Non-pigmented ciliary epithelial cell (primary cell): ENCODE measurements at regions not wholly inside any gene's neighbourhood (a gene's known extent, or its start where the extent isn't known, plus 50 kb on each side); places are given as distances from the start of the nearest gene placed in this dataset.
"Not testable (repeated sequence)": the region's sequence is repeated elsewhere in the genome, so short reads cannot be mapped to it uniquely, and the experiment has no call there.

ENCODE experiments used
- DNase-seq: peaks from one replicate; pipeline ENCODE4 v3.0.0-alpha.2; 2010; ENCODE audit warnings: low read depth

- no peak for DNase-seq
Observed at GRCh38 chr10:65033957-65034356, 1512.8 kb downstream of the REEP3 start.

GRCh38 chr10:65040796-65041195, 1519.6 kb downstream of the REEP3 start:
- no peak for DNase-seq

- DNase-seq: no peak
Observed at GRCh38 chr10:65041307-65041706, 1520.1 kb downstream of the REEP3 start.

GRCh38 chr10:65042496-65042895, 1521.3 kb downstream of the REEP3 start:
- no peak for DNase-seq

- no peak for DNase-seq
Observed at GRCh38 chr10:65046831-65047230, 1525.6 kb downstream of the REEP3 start.

- DNase-seq: not testable (repeated sequence)
Observed at GRCh38 chr10:65052111-65052510, 1530.9 kb downstream of the REEP3 start.

GRCh38 chr10:65053397-65053796, 1532.2 kb downstream of the REEP3 start:
- not testable (repeated sequence) for DNase-seq

- DNase-seq: not testable (repeated sequence)
Observed at GRCh38 chr10:65053831-65054351, 1532.7 kb downstream of the REEP3 start.

- not testable (repeated sequence) for DNase-seq
Observed at GRCh38 chr10:65054701-65055100, 1533.5 kb downstream of the REEP3 start.

- no peak for DNase-seq
Observed at GRCh38 chr10:65065278-65065677, 1544.1 kb downstream of the REEP3 start.

GRCh38 chr10:65083222-65083621, 1562.0 kb downstream of the REEP3 start:
- no peak for DNase-seq

GRCh38 chr10:65090991-65091390, 1569.8 kb downstream of the REEP3 start:
- DNase-seq: no peak

- DNase-seq: no peak
Observed at GRCh38 chr10:65100146-65100545, 1578.9 kb downstream of the REEP3 start.

GRCh38 chr10:65100881-65101280, 1579.7 kb downstream of the REEP3 start:
- not testable (repeated sequence) for DNase-seq

- DNase-seq: no peak
Observed at GRCh38 chr10:65110009-65110408, 1588.8 kb downstream of the REEP3 start.

GRCh38 chr10:65111059-65111458, 1589.9 kb downstream of the REEP3 start:
- DNase-seq: not testable (repeated sequence)

GRCh38 chr10:65112573-65112972, 1591.4 kb downstream of the REEP3 start:
- no peak for DNase-seq

GRCh38 chr10:65123120-65123519, 1601.9 kb downstream of the REEP3 start:
- DNase-seq: no peak

GRCh38 chr10:65125212-65125611, 1604.0 kb downstream of the REEP3 start:
- no peak for DNase-seq

GRCh38 chr10:65126288-65126687, 1605.1 kb downstream of the REEP3 start:
- DNase-seq: no peak

- DNase-seq: no peak
Observed at GRCh38 chr10:65128277-65128676, 1607.1 kb downstream of the REEP3 start.

GRCh38 chr10:65130162-65130758, 1609.1 kb downstream of the REEP3 start:
- no peak for DNase-seq

GRCh38 chr10:65133652-65134051, 1612.5 kb downstream of the REEP3 start:
- no peak for DNase-seq

GRCh38 chr10:65135508-65135907, 1614.3 kb downstream of the REEP3 start:
- DNase-seq: no peak
